Stimulated activated effector memory CD8-positive, alpha-beta T cell treated with anti-CD3 and anti-CD28 coated beads, Interleukin-12 subunit alpha, Interleukin-12 subunit beta, amount 100 ng/mL, for 72 hours (primary cell): ENCODE measurements at regions not wholly inside any gene's neighbourhood (a gene's known extent, or its start where the extent isn't known, plus 50 kb on each side); places are given as distances from the start of the nearest gene placed in this dataset.
"Not testable (repeated sequence)": the region's sequence is repeated elsewhere in the genome, so short reads cannot be mapped to it uniquely, and the experiment has no call there.

Source experiments
- ATAC-seq: fragments of 150-1000 bp; cut with Tn5 transposase; 2 replicates; pipeline ENCODE4 v1.10.0; 2021
- DNase-seq, 2 donors: peaks; one replicate each; pipeline ENCODE4 v3.0.0; 2021 to 2022; ENCODE audit warnings: low spot score in 2 of 2
- H3K27ac Mint-ChIP-seq: one replicate; pipeline ENCODE4 v1.8.0; 2022; ENCODE audit warnings: mild to moderate bottlenecking, mixed read lengths
- H3K36me3 Mint-ChIP-seq: one replicate; pipeline ENCODE4 v1.8.0; 2022; ENCODE audit warnings: mild to moderate bottlenecking, mixed read lengths
- H3K4me1 Mint-ChIP-seq: one replicate; pipeline ENCODE4 v1.8.0; 2022; ENCODE audit warnings: mixed read lengths
- H3K4me3 Mint-ChIP-seq: one replicate; pipeline ENCODE4 v1.8.0; 2022; ENCODE audit warnings: mild to moderate bottlenecking, mixed read lengths
- H3K9me3 Mint-ChIP-seq: one replicate; pipeline ENCODE4 v1.8.0; 2022; ENCODE audit warnings: mixed read lengths

DNA sequence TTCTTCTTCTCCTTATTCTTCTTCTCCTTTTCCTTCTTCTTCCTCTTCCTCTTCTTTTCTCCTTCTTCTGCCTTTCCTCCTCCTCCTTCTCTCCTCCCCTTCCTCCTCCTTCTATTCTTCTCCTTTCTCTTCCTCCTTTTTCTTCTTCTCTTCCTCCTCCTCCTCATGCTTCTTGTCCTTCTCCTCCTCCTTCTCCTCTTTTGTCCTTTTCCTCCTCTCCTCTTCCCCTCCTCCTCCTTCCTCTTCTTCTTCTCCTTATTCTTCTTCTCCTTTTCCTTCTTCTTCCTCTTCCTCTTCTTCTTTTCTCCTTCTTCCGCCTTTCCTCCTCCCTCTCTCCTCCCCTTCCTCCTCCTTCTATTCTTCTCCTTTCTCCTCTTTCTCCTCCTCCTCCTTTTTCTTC is 1258.2 kb downstream of the TYW1 start:
- not testable (repeated sequence) for H3K9me3 Mint-ChIP-seq, ATAC-seq, H3K4me1 Mint-ChIP-seq, DNase-seq, H3K4me3 Mint-ChIP-seq, H3K27ac Mint-ChIP-seq, H3K36me3 Mint-ChIP-seq

DNA sequence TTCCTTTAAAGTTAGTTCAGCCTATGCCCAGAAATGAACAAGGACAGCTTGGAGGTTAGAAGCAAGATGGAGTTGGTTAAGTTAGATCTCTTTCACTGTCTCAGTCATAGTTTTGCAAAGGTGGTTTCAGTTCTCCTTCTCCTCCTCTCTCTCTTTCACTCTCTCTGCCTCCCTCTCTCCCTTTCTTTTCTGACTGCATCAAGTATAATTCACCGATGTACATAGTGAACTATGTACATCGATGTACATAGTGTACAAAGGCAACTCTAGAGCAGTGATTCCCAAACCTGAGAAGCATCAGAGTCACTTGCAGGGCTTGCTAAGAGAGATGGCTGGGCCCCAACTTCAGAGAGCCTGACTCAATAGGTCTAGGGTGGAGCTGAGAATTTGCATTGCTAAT is 1259.7 kb downstream of the TYW1 start:
- peaks cover 18% of the 10 kb centered on the region for H3K9me3 Mint-ChIP-seq
- H3K27ac Mint-ChIP-seq = no peak overlapping the region
- H3K4me1 Mint-ChIP-seq = no peaks in the 10 kb centered on the region
- no peak overlapping the region for H3K4me3 Mint-ChIP-seq
- DNase-seq (no peak), ATAC-seq (no peak)
- no peaks in the 10 kb centered on the region for H3K36me3 Mint-ChIP-seq

DNA sequence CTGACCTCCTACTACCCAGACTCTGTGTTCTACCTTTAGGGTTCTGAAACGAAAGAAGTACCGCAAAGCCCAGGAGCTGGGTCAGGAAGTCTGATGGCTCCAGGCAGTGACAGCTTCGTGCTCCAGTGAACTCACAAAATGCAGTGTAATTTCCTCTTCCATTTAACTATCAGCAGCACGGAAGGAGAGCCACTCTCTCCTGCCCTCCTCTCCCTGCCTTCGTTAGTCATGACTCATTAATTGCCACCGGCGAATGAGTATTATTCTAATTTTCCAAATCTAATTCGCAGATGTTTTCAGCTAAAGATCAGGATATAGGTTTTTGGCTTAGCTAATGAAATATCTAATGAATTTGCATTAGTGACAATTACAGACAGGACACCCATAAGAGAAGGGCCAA is 1262.0 kb downstream of the TYW1 start:
- no peaks in the 10 kb centered on the region for H3K36me3 Mint-ChIP-seq
- H3K9me3 Mint-ChIP-seq = peaks cover 22% of the 10 kb centered on the region
- ATAC-seq = no peak
- H3K4me1 Mint-ChIP-seq = no peaks in the 10 kb centered on the region
- H3K27ac Mint-ChIP-seq = no peak overlapping the region
- DNase-seq = no peak
- H3K4me3 Mint-ChIP-seq = no peak overlapping the region

DNA sequence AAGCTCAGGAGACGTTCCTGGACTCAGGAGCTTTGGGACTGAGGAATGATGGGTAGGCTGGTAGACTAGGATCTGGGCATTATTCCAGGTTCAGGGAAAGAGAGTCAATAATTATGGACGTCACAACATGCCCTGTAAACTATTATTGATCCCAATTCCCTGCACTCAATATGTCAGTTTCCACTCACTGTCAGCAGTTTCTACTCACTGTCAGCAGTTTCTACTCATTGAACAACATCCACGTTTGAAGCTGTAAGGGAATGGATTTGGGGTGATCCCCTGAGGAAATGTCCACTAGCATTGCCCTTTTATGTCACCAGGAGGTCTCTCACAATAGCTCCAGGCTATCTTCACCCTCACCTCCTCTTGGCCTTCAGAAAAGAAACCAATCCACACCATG is 1268.6 kb downstream of the TYW1 start:
- Mint-ChIP-seq H3K4me3 (no peak overlapping the region), H3K9me3 (peaks cover 28% of the 10 kb centered on the region), H3K36me3 (no peaks in the 10 kb centered on the region), H3K4me1 (no peaks in the 10 kb centered on the region), H3K27ac (no peak overlapping the region)
- DNase-seq (no peak), ATAC-seq (no peak)

DNA sequence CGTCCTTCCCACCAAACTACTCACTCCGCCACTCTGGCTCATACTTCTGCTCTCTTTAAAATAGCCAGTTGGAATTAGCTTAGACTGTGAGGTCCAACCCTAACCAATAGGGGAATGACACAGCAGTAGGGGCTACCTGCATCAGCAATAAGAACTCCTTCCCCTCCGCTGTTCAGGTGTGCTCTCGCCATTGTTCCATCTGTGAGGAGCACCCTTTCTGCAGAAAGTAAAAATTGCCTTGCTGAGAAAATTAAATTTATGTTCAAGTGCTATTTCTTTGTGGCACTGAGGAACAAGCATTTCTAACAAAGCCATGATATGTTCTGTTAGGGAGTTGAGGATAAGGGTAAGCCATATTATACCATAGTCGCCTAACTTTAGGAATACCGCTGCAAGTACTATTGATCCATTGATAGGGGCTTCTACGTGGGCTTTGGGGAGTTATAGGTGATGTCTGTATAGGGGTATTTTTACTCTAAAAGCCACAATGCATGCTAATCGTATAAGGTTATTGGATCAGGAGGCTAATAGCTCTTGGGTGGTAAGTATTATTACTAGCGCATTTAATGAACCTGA is 1269.5 kb downstream of the TYW1 start:
- no peaks in the 10 kb centered on the region for H3K4me1 Mint-ChIP-seq
- no peak overlapping the region for H3K27ac Mint-ChIP-seq
- H3K9me3 Mint-ChIP-seq = peaks cover 23% of the 10 kb centered on the region
- no peak for ATAC-seq
- no peak overlapping the region for H3K4me3 Mint-ChIP-seq
- H3K36me3 Mint-ChIP-seq = no peaks in the 10 kb centered on the region
- DNase-seq = no peak

DNA sequence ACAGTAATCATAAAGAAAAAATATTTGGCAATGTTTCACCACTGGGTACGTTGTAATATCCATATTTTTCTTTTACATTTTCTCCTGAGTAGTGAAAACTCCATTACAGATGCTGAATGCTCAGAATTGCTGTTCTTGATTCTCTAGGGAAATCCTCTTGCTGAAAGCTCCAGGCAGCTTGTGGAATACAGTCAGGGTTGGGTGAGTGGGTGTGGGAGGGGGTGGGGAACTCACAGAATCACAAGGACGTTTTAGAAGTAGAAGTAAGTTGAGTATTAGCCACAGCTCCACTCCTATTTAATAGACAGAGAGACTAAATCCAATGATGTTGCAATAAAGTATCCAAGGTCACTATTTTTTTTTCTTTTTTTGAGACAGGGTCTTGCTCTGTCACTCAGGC is 1270.9 kb downstream of the TYW1 start:
- Mint-ChIP-seq H3K9me3 (peaks cover 18% of the 10 kb centered on the region), H3K4me1 (no peaks in the 10 kb centered on the region)
- ATAC-seq = no peak

DNA sequence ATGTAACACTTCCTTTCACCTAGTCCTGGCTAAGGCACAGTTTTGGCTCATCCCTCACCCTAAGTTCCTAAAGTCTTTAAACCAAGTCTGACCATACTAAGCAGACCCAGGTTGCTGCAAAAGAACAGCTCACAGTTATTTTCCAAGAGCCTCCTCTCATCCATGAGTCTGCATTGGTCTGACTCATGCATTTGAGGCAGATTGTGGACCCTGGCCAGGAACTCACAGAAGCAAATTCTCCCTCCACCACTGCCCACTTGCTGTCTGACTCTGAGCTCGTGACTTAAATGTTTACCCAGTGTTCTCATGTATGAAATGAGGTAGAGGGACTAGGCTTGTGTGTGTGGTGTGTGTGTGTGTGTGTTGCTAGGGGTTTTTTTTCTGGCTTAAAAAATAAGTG is 1272.8 kb downstream of the TYW1 start:
- DNase-seq = no peak
- H3K4me3 Mint-ChIP-seq = no peak overlapping the region
- H3K4me1 Mint-ChIP-seq = no peaks in the 10 kb centered on the region
- H3K9me3 Mint-ChIP-seq = peaks cover 16% of the 10 kb centered on the region
- H3K36me3 Mint-ChIP-seq = no peaks in the 10 kb centered on the region
- ATAC-seq = no peak
- no peak overlapping the region for H3K27ac Mint-ChIP-seq

More for the DNA sequence above, 1270.9 kb downstream of the TYW1 start:
- Mint-ChIP-seq H3K4me3 (no peak overlapping the region), H3K36me3 (no peaks in the 10 kb centered on the region), H3K27ac (no peak overlapping the region)
- DNase-seq = no peak

DNA sequence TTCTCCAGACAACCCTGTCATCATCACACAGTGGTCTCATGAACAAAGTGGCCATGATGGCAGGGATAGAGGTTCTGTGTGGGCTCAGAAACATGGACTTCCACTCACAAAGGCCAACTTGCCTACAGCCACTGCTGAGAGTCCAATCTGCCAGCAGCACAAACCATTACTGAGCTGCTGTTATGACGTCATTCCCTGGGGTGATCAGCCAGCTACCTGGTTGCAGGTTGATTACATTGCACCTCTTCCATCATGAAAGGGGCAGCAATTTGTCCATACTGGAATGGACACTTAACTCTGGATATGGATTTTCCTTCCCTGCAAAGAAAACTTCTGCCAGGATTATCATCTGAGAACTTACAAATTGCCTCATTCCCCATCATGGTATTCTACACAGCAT is 1275.9 kb downstream of the TYW1 start:
- DNase-seq (no peak), ATAC-seq (no peak)
- no peaks in the 10 kb centered on the region for H3K36me3 Mint-ChIP-seq

DNA sequence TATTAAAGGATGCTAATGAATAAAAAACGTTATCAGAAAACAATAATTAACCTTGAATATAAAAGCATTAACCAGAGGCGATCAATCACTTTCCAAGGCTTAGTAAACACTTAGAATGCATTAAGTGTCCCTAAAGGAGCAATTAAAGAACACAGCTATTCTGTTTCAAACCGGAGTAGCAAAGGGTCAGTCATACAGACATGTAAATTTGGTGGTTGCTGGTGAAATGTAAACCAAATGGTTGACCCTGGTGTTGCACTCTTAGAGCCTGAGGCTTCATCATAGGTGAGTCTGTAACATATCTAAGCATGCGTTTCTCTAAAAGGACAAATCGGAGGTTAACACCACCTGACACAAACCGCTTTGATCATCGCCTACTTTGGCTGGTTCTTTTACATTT is 1280.1 kb downstream of the TYW1 start:
- Mint-ChIP-seq H3K27ac (no peak overlapping the region), H3K36me3 (no peaks in the 10 kb centered on the region), H3K9me3 (peaks cover 10% of the 10 kb centered on the region), H3K4me3 (no peak overlapping the region), H3K4me1 (no peaks in the 10 kb centered on the region)
- no peak for ATAC-seq
- DNase-seq = no peak

More for the DNA sequence above, 1275.9 kb downstream of the TYW1 start:
- Mint-ChIP-seq H3K4me3 (no peak overlapping the region), H3K27ac (no peak overlapping the region), H3K9me3 (peaks cover 14% of the 10 kb centered on the region), H3K4me1 (no peaks in the 10 kb centered on the region)

DNA sequence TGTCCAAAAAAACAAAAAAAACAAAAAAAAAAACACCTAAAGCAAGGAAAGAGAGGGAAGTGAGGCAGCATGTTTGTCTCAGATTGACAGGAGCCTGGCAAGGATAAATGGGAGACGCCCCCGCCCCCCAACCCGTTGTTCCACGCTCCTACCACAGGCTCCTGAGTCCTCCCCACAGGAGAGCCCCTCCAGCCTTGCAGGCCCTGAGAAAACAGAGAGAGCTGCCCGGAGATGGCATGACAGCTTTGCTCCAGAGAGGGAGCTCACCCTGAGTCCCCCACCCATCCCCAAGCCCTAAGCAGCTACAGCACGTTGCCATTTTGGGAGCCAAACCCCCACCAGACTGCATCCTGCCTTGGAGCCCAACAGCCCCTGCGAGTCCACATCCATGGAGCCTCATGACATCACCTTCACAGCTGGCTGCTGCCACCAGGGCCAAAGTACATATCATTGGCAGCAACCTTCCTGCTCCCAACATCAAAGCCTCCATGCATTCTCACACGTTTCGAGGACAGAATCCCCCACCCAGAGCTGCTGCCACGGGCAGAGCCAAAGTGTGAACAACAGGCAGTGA is 1283.3 kb downstream of the TYW1 start:
- Mint-ChIP-seq H3K4me1 (no peaks in the 10 kb centered on the region), H3K9me3 (peaks cover 10% of the 10 kb centered on the region), H3K36me3 (peaks cover 6% of the 10 kb centered on the region), H3K27ac (no peak overlapping the region), H3K4me3 (no peak overlapping the region)
- DNase-seq = no peak
- no peak for ATAC-seq

DNA sequence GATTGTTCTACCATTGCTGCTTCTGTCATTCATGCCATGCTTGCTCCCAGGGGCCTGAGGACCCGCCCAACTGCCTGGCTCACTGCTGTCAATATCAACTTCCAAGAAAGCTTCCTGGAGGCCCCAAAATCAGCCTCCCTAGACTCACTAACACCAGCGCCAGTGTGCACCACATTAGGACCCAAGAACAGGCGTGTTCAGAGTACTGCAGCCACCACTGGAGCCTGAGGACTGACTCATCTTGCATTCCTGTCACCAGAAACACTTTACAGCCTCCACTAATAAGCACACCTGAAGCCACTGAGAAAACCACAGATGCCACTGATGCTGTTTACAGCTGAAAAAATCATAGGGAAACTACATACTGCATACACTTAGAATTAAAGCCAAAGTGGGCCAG is 1284.3 kb downstream of the TYW1 start:
- DNase-seq (no peak), ATAC-seq (no peak)
- Mint-ChIP-seq H3K4me3 (no peak overlapping the region), H3K27ac (no peak overlapping the region), H3K36me3 (peaks cover 6% of the 10 kb centered on the region), H3K9me3 (peaks cover 7% of the 10 kb centered on the region), H3K4me1 (no peaks in the 10 kb centered on the region)

DNA sequence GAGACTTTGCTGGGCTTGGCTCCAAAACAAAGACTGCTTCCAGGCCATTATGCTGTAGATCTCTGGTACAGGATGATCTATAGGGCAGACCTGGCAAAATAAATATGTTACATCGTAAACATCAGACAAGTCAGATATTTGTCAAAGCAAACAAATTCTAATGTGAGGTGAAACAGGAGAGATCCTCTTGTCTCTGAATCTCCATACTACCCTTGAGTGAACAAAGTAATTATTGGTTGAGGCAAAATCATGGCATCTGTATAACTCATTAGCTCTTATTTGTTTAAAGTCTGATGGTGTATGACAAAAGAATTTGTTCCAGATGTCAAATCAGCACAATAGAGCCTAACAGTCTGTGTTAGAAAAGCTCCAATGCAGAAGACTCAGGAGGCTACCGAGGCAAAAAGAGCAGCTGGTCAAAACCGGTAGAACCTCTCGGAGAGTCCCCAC is 1291.5 kb downstream of the TYW1 start:
- peaks cover 12% of the 10 kb centered on the region for H3K9me3 Mint-ChIP-seq
- ATAC-seq = no peak
- no peaks in the 10 kb centered on the region for H3K4me1 Mint-ChIP-seq
- DNase-seq = no peak
- H3K36me3 Mint-ChIP-seq = no peaks in the 10 kb centered on the region
- H3K4me3 Mint-ChIP-seq = no peak overlapping the region
- no peak overlapping the region for H3K27ac Mint-ChIP-seq

DNA sequence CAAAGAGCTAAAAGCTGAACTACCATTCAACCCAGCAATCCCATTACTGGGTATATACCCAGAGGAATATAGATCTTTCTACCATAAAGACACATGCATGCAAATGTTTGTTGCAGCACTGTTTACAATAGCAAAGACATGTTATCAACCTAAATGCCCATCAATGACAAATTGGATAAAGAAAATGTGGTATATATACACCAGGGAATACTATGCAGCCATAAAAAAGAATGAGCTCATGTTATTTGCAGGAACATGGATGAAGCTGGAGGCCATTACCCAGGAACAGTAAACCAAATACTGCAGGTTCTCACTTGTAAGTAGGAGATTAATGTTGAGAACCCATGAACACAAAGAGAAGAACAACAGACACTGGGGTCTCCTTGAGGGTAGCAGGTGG is 1295.1 kb downstream of the TYW1 start:
- H3K27ac Mint-ChIP-seq = no peak overlapping the region
- ATAC-seq = no peak
- H3K9me3 Mint-ChIP-seq = peaks cover 19% of the 10 kb centered on the region
- H3K36me3 Mint-ChIP-seq = no peaks in the 10 kb centered on the region
- DNase-seq = no peak
- no peaks in the 10 kb centered on the region for H3K4me1 Mint-ChIP-seq
- H3K4me3 Mint-ChIP-seq = no peak overlapping the region

DNA sequence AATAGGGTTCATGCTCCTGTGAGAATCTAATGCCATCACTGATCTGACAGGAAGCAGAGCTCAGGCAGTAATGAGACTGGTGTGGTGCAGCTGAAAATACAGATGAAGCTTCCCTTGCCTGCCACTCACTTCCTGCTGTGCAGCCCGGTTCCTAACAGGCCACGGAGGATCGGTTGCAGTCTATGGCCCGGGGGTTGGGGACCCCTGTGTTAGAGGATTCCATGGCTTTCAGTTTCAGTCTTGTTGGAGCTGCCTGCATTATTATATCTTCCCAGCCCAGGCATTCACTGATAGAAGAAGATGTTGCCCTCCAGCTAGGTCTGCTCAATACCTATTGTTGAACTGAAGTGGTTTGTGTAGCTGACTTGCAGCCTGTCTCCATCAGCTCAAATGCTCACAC is 1298.8 kb downstream of the TYW1 start:
- Mint-ChIP-seq H3K4me3 (no peak overlapping the region), H3K36me3 (no peaks in the 10 kb centered on the region), H3K4me1 (no peaks in the 10 kb centered on the region), H3K27ac (no peak overlapping the region), H3K9me3 (peaks cover 23% of the 10 kb centered on the region)
- no peak for ATAC-seq
- no peak for DNase-seq

DNA sequence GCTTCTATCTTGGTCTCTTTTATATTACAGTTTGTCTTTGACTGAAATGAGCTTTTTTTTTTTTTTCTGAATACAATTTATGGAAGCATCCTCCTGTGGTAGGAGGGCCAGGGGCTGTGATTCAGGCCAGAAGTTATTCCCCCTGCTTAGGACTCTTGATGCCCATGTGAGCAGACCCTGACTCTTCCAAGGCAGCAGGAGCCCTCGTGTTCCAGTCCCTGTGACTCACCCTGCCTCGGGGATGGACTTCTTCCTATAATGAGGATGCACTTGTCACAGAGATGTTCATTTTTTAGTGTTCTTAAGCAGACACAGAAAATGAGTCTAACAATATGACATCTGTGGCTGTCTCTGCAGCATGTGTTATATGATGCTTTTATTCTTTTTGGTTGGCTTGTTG is 1293.7 kb upstream of the AUTS2 start:
- DNase-seq = no peak
- no peaks in the 10 kb centered on the region for H3K4me1 Mint-ChIP-seq
- ATAC-seq = no peak

DNA sequence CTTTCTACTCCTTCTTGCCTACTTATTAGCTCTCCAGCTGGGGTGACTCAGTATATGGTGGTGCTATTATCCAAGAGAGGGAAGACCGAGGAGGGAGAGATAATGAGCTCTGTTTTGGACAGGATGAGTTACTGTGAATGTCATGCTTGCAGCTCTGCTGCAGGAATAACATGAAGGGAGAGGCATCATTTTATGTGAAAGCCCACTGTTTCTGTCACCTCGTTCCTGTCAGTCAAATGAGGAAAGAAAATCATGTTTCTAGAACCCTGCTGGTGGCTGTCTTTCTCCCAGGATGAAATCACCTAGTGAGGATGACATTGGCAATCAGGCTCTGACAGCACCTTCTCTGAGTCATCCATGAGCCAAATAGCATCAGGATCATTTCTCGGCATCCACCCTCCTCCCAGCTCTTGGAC is 1291.6 kb upstream of the AUTS2 start:
- DNase-seq (no peak), ATAC-seq (no peak)
- Mint-ChIP-seq H3K9me3 (peaks cover 10% of the 10 kb centered on the region), H3K36me3 (no peaks in the 10 kb centered on the region), H3K27ac (no peak overlapping the region), H3K4me1 (no peaks in the 10 kb centered on the region), H3K4me3 (no peak overlapping the region)

More for the DNA sequence above, 1293.7 kb upstream of the AUTS2 start:
- Mint-ChIP-seq H3K27ac (no peak overlapping the region), H3K36me3 (no peaks in the 10 kb centered on the region), H3K9me3 (peaks cover 12% of the 10 kb centered on the region), H3K4me3 (no peak overlapping the region)

DNA sequence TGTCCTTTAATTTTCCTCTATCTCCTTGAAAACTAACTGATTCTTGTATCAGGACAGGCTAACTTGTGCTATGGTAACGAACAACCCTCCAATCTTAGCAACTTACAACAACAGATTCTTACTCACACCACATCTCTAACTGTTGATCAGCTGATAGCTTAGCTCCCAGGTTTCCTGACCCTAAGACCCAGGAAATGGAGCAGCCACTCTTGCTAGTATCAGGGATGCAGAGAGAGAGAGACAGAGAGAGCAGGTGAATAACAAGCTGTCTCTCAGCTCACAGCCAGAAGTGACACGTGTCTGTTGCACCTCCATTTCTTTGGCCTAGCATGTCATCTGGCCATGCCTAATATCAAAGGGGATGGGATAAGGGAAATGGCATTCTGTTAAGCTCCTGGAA is 1289.0 kb upstream of the AUTS2 start:
- no peak overlapping the region for H3K27ac Mint-ChIP-seq
- H3K9me3 Mint-ChIP-seq = peaks cover 7% of the 10 kb centered on the region
- H3K36me3 Mint-ChIP-seq = no peaks in the 10 kb centered on the region
- no peaks in the 10 kb centered on the region for H3K4me1 Mint-ChIP-seq
- ATAC-seq = no peak
- no peak for DNase-seq
- no peak overlapping the region for H3K4me3 Mint-ChIP-seq
